Astrocyte of the cerebellum (primary cell): ENCODE measurements at regions not wholly inside any gene's neighbourhood (a gene's known extent, or its start where the extent isn't known, plus 50 kb on each side); places are given as distances from the start of the nearest gene placed in this dataset.

ENCODE experiments used
- DNase-seq: peaks from one replicate; pipeline ENCODE4 v3.0.0-alpha.2; 2011; ENCODE audit warnings: low read depth
- H3K4me3 ChIP-seq: 2 replicates; pipeline ENCODE4 v1.5.1; 2011; ENCODE audit warnings: mild to moderate bottlenecking, low read depth, low read length, moderate library complexity
- CTCF ChIP-seq: IDR thresholded peaks from 2 replicates; pipeline ENCODE4 v1.5.1; 2012; ENCODE audit warnings: low read length, low read depth, moderate library complexity, mild to moderate bottlenecking; ENCODE audit errors: missing control alignments
- in situ Hi-C: cut with HindIII; loops from 2 replicates; pipeline ENCODE4 v1.10.0; 2017; ENCODE audit warnings: low sequenced_read_pairs

- no peak for DNase-seq
- no peak for TF ChIP-seq CTCF
- no peak overlapping the region for H3K4me3 ChIP-seq
- in situ Hi-C loops, result no loop called here
These were observed 623.4 kb upstream of the SGO1 start for GRCh38 chr3:20809356-20809755.

- no peak for DNase-seq
- in situ Hi-C loops, result no loop called here
- no peak for TF ChIP-seq CTCF
- no peak overlapping the region for H3K4me3 ChIP-seq
These were observed 622.9 kb upstream of the SGO1 start for GRCh38 chr3:20808864-20809263.

- TF ChIP-seq CTCF, result no peak
- no peak for DNase-seq
- in situ Hi-C loops, result no loop called here
These were observed 612.7 kb upstream of the SGO1 start for GRCh38 chr3:20798666-20799065.

GRCh38 chr3:20787005-20787404 lies 601.0 kb upstream of the SGO1 start:
- TF ChIP-seq CTCF, result no peak
- in situ Hi-C loops, result no loop called here
- H3K4me3 ChIP-seq, result no peak overlapping the region
- DNase-seq, result no peak

More at GRCh38 chr3:20798666-20799065, 612.7 kb upstream of the SGO1 start:
- no peak overlapping the region for H3K4me3 ChIP-seq

- no peak for DNase-seq
- TF ChIP-seq CTCF, result no peak
- in situ Hi-C loops, result no loop called here
- H3K4me3 ChIP-seq, result no peak overlapping the region
These were observed 590.7 kb upstream of the SGO1 start for GRCh38 chr3:20776692-20777091.

- no peak overlapping the region for H3K4me3 ChIP-seq
- no peak for TF ChIP-seq CTCF
- in situ Hi-C loops, result no loop called here
- DNase-seq, result no peak
These were observed 590.3 kb upstream of the SGO1 start for GRCh38 chr3:20776286-20776685.
